Lung (tissue), 11 donors: ENCODE measurements at regions not wholly inside any gene's neighbourhood (a gene's known extent, or its start where the extent isn't known, plus 50 kb on each side); places are given as distances from the start of the nearest gene placed in this dataset.

ENCODE experiments used
- ATAC-seq: fragments of 200-7000 bp; cut with Tn5 transposase; one replicate; pipeline ENCODE4 v1.9.1; 2020; ENCODE audit warnings: moderate number of reproducible peaks; ENCODE audit not compliant: insufficient read depth, low FRiP score
- DNase-seq, 3 donors: peaks; one replicate each; pipeline ENCODE4 v3.0.0-alpha.2; 2013 to 2017
- H3K27ac ChIP-seq, 2 donors: one replicate each; pipeline ENCODE4 v1.5.1; 2013; ENCODE audit warnings: mild to moderate bottlenecking in 2 of 2, moderate library complexity in 2 of 2, control low read depth in 1 of 2, inconsistent platforms in 1 of 2, low read depth in 1 of 2, low read length in 1 of 2
- H3K27me3 ChIP-seq, 3 donors: one replicate each; pipeline ENCODE4 v1.5.1; 2013; ENCODE audit warnings: low read length in 2 of 3; ENCODE audit not compliant: control insufficient read depth in 3 of 3, insufficient read depth in 3 of 3
- H3K36me3 ChIP-seq, 4 donors: one replicate each; pipeline ENCODE4 v1.5.1; 2013; ENCODE audit warnings: low read length in 4 of 4, mild to moderate bottlenecking in 1 of 4, moderate library complexity in 1 of 4; ENCODE audit not compliant: control insufficient read depth in 4 of 4, insufficient read depth in 4 of 4
- H3K4me1 ChIP-seq, 5 donors: one replicate each; pipeline ENCODE4 v1.5.1; 2013; ENCODE audit warnings: low read length in 5 of 5, mild to moderate bottlenecking in 2 of 5, moderate library complexity in 1 of 5; ENCODE audit not compliant: control insufficient read depth in 5 of 5, insufficient read depth in 5 of 5
- H3K4me3 ChIP-seq: one replicate; pipeline ENCODE4 v1.5.1; 2013; ENCODE audit warnings: mild to moderate bottlenecking, control low read depth, moderate library complexity
- H3K9ac ChIP-seq, 2 donors: one replicate each; pipeline ENCODE4 v1.5.1; 2013; ENCODE audit warnings: low read length in 2 of 2, control low read depth in 1 of 2; ENCODE audit not compliant: insufficient read depth in 1 of 2
- H3K9me3 ChIP-seq, 4 donors: one replicate each; pipeline ENCODE4 v1.5.1; 2013; ENCODE audit warnings: low read length in 3 of 4, mild to moderate bottlenecking in 1 of 4, moderate library complexity in 1 of 4; ENCODE audit not compliant: control insufficient read depth in 4 of 4, insufficient read depth in 3 of 4
- CTCF ChIP-seq: IDR thresholded peaks from 2 replicates; pipeline ENCODE4 v1.5.1; 2012; ENCODE audit warnings: mild to moderate bottlenecking; ENCODE audit errors: control extremely low read depth, extremely low read depth
- WGBS, 2 donors: extraction: QIAGEN DNeasy Blood & Tissue Kit; methylation state at CpG; one replicate each; pipeline ENCODE4 v1.1.7; 2013; 5-methylcytosine and 5-hydroxymethylcytosine counted together
- donor health status: control.
- donor health status: control.
- donor health status: Bipolar disorder and iron deficiency.
- donor health status: healthy.
- donor health status: DM: yes; HTN: yes; CAD: no.

DNA sequence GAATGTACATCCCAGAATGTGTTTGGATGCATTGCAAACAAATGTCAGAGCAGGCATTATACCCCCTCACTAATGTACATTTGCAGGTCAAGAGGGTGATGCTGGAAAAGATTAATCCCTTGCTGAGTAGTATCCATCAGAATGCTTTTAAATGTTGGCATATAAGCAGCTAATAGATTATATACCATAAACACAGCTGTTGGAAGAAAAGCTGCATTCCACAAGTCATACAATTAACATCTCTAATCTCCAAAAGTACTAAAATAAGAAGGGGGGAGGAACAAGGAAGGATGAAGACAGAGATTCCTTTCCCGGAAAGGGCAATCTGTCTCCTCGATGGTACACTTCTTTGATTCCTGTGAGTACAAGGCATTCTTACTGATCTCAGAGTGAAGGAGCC, 445.7 kb upstream of the CDIN1 start:
- WGBS, 2 donors, result 48 to 80% methylated on average over 2 of the region's 2 CpGs
- Histone ChIP-seq H3K27me3 (no peaks in the 10 kb centered on the region), H3K4me1 (peaks cover 0 to 6% (median 0%) of the 10 kb centered on the region in 5 donors), H3K9ac (no peak overlapping the region), H3K36me3 (no peaks in the 10 kb centered on the region), H3K9me3 (no peaks in the 10 kb centered on the region), H3K4me3 (no peak overlapping the region), H3K27ac (no peak overlapping the region)
- ATAC-seq (no peak), DNase-seq (peak in 1 of 3 donors; percentile 17)
- TF ChIP-seq CTCF, result no peak

DNA sequence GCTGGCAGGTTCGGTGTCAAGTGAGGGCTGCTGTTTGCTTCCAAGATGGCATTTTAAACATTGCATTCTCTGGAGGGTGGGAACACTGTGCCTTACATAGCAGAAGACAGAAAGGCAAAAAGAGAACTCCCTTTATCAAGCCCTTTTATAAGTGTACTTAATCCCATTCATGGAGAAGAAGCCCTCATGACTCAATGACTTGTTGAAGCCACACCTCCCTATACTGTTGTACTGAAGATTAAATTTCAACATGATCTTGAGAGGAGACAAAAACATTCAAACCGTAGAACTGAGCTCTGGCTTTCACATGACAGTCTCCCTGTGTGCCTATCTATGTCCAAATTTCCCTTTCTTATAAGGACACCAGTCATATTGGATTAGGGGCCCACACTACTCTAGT, 443.4 kb upstream of the CDIN1 start:
- 54 to 87% methylated on average over 2 of the region's 2 CpGs for WGBS, 2 donors
- Histone ChIP-seq H3K9me3 (no peaks in the 10 kb centered on the region), H3K9ac (no peak overlapping the region), H3K27ac (no peak overlapping the region), H3K36me3 (no peaks in the 10 kb centered on the region), H3K4me3 (no peak overlapping the region), H3K4me1 (peaks cover 0 to 6% (median 0%) of the 10 kb centered on the region in 5 donors), H3K27me3 (no peaks in the 10 kb centered on the region)
- DNase-seq (no peak), ATAC-seq (no peak)
- no peak for TF ChIP-seq CTCF

DNA sequence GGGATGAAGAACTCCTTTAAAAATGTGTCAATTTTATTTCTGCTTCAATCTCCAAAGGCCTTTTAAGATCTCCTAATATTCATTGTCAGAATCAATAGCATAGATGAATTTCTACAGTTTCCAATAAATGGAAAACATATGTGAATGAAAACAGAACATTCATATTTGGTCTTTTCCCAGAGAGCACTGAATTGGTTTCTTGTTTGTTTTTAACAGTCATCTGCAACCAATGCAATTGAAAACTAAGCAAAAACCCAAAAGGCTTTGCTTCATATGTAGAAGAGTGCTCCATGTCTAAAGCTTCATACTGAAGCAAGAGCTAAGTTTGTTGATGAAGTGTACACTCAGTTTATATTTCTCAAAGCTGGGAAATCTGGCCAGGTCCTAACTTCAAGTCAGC, 426.5 kb upstream of the CDIN1 start:
- Histone ChIP-seq H3K9ac (no peak overlapping the region), H3K27ac (no peak overlapping the region), H3K9me3 (no peaks in the 10 kb centered on the region), H3K4me3 (no peak overlapping the region), H3K4me1 (peaks cover 0 to 3% (median 0%) of the 10 kb centered on the region in 5 donors), H3K27me3 (no peaks in the 10 kb centered on the region), H3K36me3 (no peaks in the 10 kb centered on the region)
- no peak for TF ChIP-seq CTCF
- ATAC-seq (no peak), DNase-seq (no peak)

GRCh38 chr15:36156879-36157427, 422.5 kb upstream of the CDIN1 start:
- no peak overlapping the region for H3K4me3 ChIP-seq
- no peaks in the 10 kb centered on the region for H3K9me3 ChIP-seq
- H3K4me1 ChIP-seq, result peaks cover 0 to 3% (median 0%) of the 10 kb centered on the region in 5 donors
- no peak overlapping the region for H3K9ac ChIP-seq
- DNase-seq (peak in 2 of 3 donors; percentile 38 to 50), ATAC-seq (no peak)
- no peak overlapping the region for H3K27ac ChIP-seq
- WGBS, 2 donors, result 45 to 75% methylated on average over 1 of the region's 1 CpG
- H3K27me3 ChIP-seq, result no peaks in the 10 kb centered on the region
- TF ChIP-seq CTCF, result no peak
- no peaks in the 10 kb centered on the region for H3K36me3 ChIP-seq
